HG02885 (cell line): ENCODE measurements at regions not wholly inside any gene's neighbourhood (a gene's known extent, or its start where the extent isn't known, plus 50 kb on each side); places are given as distances from the start of the nearest gene placed in this dataset.

ENCODE experiments used
- ATAC-seq: cut with Tn5 transposase; IDR thresholded peaks from one replicate; pipeline ENCODE4 v1.9.1; 2021; ENCODE audit warnings: mild to moderate bottlenecking; ENCODE audit not compliant: unreplicated experiment, poor library complexity

- ATAC-seq: no peak
Measured at GRCh38 chr11:109241988-109242536, 179.9 kb upstream of the C11orf87 start.

- ATAC-seq: no peak
Measured at GRCh38 chr11:109247071-109247470, 174.9 kb upstream of the C11orf87 start.

DNA sequence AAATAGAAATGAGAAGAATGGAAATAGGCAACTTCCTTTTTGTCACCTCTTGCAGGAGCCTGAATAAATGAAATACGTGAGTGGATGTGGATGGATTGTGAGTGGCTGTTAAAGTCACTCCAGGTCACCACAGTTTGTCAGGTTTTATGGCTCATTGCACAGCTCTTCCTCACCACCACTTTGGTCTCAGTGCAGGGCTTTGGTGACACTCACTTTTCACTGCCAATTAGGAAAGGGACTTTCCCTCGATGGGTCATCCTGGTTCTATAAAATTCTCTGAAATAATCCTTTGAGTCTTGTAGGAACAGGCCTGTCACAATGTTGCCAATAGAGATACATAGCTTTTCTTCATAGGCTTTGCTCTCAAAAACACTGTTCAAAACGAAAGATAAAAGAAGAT is 172.4 kb upstream of the C11orf87 start:
- ATAC-seq: no peak

GRCh38 chr11:109251230-109251629 is 170.8 kb upstream of the C11orf87 start:
- ATAC-seq: no peak

DNA sequence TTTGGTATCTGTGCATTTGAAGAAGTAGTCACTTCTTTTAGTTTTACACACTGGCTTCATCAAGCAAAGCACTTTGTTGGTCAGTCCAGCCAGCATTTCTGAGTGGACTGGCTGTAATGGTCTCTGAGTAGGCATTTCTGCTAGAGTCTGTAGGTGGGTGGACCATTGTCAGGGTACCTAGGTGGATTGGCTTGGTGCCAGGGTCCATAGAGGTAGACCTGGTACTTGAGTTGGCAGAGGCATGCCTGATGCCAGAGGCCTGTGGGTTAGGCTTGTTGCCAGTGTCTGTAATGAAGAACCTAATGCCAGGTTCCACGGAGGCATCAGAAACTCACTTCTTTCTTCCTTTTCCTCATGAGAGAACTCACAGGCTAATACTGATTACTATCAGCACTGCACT is 157.9 kb upstream of the C11orf87 start:
- no peak for ATAC-seq

DNA sequence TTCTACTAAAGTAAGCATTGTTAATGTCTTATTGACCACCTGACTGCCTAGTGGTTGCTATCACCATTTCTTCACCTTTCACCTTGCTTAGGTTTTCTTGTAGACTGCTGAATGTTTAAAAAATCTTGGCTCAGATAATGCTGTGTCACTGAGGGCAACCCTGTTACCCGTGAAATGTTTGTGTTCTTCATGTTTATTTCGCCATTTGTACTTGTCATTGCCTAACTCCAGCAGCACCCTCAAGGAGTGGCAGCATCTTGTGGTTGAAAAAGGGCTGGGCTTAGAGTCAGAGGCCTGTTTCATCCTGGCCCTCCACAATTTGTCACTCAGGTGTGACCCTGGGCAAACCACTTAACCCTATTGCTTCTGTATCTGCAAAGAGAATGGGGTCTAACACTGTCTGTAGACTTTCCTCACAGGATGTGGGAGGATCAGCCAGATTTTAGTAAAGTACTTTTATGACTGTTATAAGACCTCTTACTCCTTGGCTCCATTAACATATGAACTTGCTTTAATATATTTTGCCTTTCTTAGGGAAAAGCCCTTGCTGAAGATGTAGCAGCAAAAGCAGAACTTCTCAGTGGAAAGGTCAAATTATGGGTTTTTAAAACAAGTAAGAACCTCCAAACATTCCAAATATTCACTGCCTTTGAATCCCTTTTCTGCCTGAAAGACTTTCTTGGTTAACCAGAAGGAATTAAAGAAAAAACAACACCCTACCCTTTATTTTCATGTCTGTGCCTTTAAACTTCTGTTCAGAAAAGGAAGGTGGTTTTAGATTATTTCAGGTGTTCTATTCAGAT is 154.5 kb upstream of the C11orf87 start:
- no peak for ATAC-seq

DNA sequence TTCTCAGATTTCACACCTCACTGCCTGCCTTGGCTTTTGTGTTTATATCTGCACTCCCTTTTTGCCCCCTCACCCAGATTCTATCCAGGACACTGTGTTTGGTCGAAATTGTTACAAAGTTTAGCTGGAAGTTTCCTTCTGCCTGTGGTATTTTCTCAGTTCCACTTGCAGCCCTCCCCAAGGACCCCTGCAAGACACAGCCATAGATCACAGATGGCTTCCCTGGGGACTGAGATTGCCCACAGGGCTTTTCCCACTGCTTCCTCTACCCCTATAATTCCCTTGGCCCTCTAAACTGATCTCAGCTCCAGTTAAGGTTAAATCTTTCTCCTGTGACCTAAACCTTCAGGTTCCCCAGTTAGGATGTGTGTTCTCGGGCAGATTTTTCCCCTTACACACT is 146.1 kb upstream of the C11orf87 start:
- no peak for ATAC-seq

DNA sequence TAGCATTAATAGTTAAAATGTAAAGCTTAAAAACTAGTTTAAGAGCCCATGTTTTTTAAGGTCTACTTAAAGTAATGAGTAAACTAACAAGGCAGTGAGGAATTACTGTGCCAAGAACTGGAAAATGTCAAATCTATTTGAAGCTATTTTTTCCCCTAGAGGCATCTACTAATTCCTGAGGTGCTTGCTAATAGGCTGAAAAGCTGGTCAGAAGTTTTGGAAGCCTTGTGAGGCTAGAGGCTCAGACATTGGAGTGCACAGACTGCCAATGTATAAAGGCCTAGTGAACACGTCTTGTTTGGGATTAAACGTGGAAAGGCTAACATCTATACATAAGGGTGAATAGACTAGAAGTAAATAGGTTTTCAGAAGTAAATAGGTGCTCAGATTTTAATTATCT is 136.5 kb upstream of the C11orf87 start:
- ATAC-seq: no peak

- ATAC-seq: no peak
Measured at GRCh38 chr11:109291553-109291952, 130.4 kb upstream of the C11orf87 start.

DNA sequence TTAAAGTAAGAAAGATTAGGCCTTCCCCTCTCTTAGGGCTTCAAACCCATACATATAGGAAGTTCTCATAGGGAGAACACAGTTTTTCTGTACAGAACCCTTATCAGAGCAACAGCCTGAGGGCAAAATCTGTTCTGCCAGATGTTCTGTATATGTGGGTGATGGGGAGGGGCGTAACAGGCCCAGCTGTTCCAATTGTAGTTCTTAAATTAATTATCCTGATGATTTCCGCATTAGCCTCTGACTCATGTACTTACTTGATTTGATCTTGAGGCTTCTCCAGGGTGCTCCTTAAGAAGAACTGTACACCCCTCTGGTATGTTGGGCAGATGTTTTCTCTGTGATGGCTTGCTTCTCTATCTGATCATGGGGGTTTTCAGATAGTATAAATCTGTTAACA is 123.1 kb upstream of the C11orf87 start:
- no peak for ATAC-seq

GRCh38 chr11:109300211-109300610 is 121.8 kb upstream of the C11orf87 start:
- ATAC-seq: no peak

GRCh38 chr11:109302591-109303334 is 119.2 kb upstream of the C11orf87 start:
- ATAC-seq: no peak

DNA sequence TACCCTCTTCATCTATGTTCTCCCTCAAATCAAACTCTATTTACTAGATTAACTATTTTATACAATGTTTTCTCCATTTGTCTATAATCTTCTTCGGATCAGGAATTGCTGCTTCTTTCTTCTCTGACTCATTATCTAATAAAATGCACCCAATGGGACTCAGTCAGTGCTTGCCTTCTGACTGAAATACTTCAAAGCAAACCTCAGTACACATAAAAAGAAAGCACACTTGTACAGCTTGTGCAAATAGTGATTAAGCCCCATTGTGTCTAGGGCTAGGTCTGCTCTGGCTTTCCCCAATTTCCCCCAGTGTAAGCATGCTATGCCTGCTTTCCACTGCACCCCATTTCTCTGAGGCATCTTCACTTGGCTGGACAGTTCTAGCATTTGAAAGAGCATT is 118.6 kb upstream of the C11orf87 start:
- no peak for ATAC-seq

DNA sequence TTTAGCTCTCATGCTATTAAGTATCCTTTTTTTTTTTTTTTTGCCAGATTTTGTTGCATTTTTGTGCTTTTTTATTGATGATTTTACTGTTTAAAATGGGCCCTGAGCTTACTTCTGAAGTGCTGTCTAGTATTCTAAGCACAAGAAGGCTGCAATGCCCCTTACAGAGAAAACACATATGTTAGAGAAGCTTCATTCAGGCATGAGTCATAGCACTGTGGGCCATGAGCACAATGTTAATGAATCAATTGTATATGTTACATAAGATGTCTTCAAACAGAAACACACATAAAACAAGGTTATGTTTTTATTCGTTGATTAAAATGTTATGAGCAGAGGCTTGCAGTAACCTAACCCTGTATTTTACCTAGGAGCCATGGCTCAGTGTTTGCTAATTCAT is 117.8 kb upstream of the C11orf87 start:
- no peak for ATAC-seq

GRCh38 chr11:109305009-109305408 is 117.0 kb upstream of the C11orf87 start:
- ATAC-seq: no peak

DNA sequence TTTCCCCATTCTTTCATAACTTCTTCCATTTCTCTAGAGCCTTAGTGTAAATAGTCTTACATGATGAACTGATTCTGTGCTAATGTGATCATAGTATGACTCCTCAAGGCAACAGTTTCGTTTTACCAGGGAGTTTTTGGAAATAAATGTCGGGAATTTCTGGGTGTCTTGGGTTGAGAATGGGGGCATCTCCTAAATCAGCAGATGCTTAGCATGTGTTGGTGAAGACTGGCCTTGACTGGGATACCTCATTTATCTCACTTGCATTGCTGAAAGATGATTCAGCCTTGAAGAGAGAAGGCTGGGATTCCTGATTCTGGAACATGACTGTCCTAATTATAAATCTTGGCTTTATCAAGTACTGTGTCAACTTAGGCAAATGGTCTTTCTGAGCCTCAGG is 115.7 kb upstream of the C11orf87 start:
- no peak for ATAC-seq

GRCh38 chr11:109307366-109307765 is 114.6 kb upstream of the C11orf87 start:
- no peak for ATAC-seq

DNA sequence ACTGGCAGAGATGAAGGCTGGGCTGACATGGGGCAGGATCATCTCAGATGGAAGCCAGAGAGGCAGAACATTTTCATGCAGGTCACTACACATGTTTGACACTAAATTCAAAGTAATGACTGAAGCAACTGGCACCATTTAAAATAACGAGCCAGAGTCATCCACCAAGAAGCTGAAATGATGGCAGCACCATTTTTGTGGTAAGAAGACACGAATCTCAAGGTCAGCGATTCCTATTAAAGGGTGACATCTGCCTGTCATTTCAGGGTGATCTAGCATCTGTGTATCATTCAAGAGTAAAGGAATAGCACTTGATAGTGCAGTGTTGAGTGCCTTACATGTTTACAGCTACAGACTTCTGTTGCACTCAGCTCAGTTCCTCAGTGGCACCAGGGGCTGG is 113.4 kb upstream of the C11orf87 start:
- no peak for ATAC-seq

DNA sequence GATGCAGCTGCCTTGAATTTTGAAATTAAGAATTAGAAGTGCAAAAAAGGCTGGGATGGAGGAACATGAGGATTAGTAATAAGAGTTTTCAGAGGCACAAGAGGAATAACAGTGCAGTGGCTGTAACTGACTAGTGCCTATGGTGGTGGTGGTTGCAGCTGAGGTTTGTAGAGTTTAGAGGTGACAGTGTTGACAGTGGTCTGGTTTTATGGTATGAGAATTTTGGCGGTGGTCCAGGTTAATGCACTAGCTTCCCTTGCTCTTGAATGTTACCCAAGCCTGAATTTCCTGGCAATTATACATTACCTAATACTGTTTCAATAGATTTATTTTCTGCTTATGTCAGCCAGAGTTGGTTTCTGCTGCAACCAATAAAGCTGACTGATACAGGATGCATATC is 112.8 kb upstream of the C11orf87 start:
- no peak for ATAC-seq

- no peak for ATAC-seq
Measured at GRCh38 chr11:109317726-109318125, 104.3 kb upstream of the C11orf87 start.

GRCh38 chr11:109320595-109320994 is 101.4 kb upstream of the C11orf87 start:
- no peak for ATAC-seq

DNA sequence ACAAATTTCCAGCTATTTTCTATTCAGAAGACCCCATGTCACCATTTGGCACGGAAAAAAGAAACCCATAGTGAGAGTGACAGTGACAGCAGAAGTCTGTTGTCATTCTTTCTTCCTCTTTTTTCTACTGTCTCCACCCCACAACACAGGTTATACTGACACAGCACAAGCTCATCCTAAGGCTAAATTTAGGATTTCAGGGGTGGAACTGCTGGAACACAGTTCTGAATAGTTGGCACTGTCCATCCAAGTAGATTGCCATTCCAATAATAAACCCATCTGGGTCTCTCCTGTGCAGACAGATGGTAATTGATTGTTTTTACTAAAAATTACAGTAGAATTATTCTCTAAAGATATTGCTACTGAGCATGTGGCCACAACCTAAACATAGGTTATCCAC is 95.2 kb upstream of the C11orf87 start:
- no peak for ATAC-seq
